HG03460 (cell line): ENCODE measurements at regions not wholly inside any gene's neighbourhood (a gene's known extent, or its start where the extent isn't known, plus 50 kb on each side); places are given as distances from the start of the nearest gene placed in this dataset.

Source experiments
- ATAC-seq: cut with Tn5 transposase; IDR thresholded peaks from one replicate; pipeline ENCODE4 v1.9.1; 2021; ENCODE audit not compliant: unreplicated experiment

DNA sequence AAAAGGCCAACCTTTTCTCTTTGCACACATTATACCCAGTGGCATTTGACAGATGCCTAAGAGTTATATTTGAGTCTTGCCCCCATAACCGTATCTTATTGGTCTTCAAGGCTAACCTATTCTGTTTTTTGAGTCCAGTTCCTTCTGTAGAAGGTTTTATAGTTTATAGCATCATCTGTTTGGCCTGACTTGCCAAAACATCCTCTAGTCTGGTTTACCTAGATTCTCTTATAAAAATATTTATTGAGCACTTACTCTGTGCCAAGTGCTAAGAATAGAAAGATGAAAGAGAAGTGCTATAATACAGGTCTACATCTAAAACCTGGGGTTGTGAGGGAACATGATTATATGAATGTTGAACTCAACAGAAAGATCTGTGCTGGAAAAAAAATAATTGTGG, 55.9 kb upstream of the PIP4K2A start:
- ATAC-seq: no peak

DNA sequence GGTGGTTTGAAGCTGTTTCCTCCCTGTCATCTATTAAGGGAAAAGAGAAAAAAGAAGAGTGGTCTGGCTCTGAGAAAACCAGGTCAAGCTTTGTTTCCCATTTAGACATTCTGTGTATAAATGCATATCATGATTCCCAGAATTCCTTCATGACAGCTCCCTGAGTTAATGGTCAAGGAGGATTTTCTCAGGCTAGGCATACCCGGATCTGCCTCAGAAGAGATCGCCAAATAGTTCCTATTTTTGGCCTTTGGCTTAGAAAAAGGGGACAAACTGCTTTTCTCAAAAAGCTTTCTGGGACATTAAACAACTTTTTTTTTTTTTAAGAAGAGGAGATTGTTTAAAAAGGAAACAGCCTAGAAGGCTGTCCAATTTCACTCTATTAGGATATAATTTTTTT, 53.5 kb upstream of the PIP4K2A start:
- no peak for ATAC-seq

DNA sequence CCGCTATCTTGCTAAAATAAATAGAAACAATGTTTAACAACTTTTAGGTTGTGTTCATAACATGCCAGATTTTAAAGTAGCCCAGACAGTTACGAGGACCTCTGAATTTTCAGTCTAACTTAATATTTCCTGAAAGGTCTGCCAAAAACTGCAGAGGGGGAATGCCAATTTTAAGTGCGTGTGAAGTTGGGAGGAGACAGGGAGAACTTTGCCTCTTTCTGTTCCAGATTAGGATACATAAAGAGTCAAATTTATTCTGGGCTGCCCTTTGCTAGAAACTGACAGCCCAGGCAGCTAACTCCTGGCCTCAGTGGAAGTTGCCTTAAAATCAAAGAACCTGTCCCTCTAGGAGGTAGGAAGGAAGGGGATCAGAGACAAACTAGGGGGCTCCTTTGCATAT, 52.3 kb upstream of the PIP4K2A start:
- ATAC-seq: no peak

DNA sequence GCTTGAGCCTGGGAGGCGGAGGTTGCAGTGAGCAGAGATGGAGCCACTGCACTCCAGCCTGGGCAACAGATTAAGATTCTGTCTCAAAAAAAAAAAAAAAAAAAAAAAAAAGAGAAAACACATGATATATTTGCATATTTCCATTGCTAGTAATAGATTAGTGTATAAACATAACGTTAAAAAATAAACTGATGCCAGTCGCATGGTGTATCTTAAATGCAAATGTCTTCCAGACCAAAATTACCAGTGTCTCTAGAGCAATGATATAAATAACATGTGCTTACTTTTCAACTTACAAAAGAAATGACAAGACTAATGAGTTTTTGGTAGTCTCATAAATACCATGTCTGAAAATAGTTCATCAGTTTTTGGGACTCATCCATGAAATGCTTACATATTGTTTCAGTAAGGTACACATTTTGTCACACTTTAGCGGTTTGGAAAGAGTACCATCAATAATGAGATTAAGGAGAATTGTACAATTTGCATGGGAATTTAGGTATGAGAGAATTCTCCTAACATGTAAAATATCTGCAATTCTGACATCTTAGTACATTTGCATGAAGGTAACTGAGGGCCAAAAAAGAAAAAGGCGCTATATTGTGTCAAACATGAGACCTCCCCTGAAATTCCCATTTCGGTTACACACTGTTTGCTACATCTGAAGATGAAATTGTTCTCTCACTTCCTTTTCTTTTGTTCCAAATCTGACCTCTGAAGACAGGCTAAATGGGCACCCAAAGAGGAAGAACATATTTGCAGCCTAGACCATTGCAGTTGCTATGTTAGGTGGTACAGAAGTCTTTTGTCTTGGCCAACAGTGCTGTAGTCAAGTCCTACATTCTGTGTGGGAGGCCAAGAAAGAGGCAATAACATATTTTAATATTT, 51.5 kb upstream of the PIP4K2A start:
- ATAC-seq: peak; percentile 79

DNA sequence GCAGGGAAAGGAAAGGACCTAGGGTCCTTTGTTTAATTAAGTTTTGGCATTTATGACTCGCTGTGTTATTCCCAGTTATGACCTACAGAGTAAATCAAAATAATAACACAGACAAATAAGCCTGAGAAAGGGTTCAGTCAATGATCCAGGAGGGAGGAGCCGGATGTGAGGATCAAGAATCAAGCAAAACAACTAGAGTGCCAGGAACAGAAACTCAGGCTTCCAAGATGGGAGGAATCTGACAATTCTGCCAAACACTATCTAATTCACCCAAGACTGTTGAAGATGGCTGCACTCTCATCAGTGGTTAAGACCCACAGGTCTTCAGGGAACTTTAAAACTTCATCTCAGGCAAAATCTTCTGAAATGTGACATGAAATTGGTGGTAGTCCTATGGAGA, 50.3 kb upstream of the PIP4K2A start:
- ATAC-seq: no peak
